ENCODE measurements at regions not wholly inside any gene's neighbourhood (a gene's known extent, or its start where the extent isn't known, plus 50 kb on each side); places are given as distances from the start of the nearest gene placed in this dataset.

GRCh38 chr12:127339065-127339464 is 927.9 kb upstream of the TMEM132C start:
- TF ChIP-seq REST (IDR thresholded peaks at IDR 0.05; ENCODE audit: low read depth, low read length) (no peak), TCF7 (IDR thresholded peaks at IDR 0.05; ENCODE audit: borderline replicate concordance) (no peak), NRF1 (conservative IDR thresholded peaks at IDR 0.05; ENCODE audit: low read depth, low read length) (no peak), SIN3A (IDR thresholded peaks at IDR 0.05; ENCODE audit: low read depth, low read length) (no peak), POLR2A (IDR thresholded peaks at IDR 0.05; ENCODE audit: low read depth, low read length) (no peak), NFYB (IDR thresholded peaks at IDR 0.05; ENCODE audit: insufficient read depth, low read depth, low read length) (no peak), ZNF274 (IDR thresholded peaks at IDR 0.05; ENCODE audit: insufficient read depth, insufficient read length) (no peak), CHD1 (IDR thresholded peaks at IDR 0.05; ENCODE audit: low read depth, low read length) (no peak)
- TF ChIP-seq, protein P1, sequence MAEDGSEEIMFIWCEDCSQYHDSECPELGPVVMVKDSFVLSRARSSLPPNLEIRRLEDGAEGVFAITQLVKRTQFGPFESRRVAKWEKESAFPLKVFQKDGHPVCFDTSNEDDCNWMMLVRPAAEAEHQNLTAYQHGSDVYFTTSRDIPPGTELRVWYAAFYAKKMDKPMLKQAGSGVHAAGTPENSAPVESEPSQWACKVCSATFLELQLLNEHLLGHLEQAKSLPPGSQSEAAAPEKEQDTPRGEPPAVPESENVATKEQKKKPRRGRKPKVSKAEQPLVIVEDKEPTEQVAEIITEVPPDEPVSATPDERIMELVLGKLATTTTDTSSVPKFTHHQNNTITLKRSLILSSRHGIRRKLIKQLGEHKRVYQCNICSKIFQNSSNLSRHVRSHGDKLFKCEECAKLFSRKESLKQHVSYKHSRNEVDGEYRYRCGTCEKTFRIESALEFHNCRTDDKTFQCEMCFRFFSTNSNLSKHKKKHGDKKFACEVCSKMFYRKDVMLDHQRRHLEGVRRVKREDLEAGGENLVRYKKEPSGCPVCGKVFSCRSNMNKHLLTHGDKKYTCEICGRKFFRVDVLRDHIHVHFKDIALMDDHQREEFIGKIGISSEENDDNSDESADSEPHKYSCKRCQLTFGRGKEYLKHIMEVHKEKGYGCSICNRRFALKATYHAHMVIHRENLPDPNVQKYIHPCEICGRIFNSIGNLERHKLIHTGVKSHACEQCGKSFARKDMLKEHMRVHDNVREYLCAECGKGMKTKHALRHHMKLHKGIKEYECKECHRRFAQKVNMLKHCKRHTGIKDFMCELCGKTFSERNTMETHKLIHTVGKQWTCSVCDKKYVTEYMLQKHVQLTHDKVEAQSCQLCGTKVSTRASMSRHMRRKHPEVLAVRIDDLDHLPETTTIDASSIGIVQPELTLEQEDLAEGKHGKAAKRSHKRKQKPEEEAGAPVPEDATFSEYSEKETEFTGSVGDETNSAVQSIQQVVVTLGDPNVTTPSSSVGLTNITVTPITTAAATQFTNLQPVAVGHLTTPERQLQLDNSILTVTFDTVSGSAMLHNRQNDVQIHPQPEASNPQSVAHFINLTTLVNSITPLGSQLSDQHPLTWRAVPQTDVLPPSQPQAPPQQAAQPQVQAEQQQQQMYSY (CRISPR knock-in tag; IDR thresholded peaks at IDR 0.05): no peak
- TF ChIP-seq, protein P2, sequence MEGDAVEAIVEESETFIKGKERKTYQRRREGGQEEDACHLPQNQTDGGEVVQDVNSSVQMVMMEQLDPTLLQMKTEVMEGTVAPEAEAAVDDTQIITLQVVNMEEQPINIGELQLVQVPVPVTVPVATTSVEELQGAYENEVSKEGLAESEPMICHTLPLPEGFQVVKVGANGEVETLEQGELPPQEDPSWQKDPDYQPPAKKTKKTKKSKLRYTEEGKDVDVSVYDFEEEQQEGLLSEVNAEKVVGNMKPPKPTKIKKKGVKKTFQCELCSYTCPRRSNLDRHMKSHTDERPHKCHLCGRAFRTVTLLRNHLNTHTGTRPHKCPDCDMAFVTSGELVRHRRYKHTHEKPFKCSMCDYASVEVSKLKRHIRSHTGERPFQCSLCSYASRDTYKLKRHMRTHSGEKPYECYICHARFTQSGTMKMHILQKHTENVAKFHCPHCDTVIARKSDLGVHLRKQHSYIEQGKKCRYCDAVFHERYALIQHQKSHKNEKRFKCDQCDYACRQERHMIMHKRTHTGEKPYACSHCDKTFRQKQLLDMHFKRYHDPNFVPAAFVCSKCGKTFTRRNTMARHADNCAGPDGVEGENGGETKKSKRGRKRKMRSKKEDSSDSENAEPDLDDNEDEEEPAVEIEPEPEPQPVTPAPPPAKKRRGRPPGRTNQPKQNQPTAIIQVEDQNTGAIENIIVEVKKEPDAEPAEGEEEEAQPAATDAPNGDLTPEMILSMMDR (IDR thresholded peaks at IDR 0.05 in 2 of 3, conservative IDR thresholded peaks at IDR 0.05 in 1 of 3; ENCODE audit: control insufficient read depth in 2 of 3, extremely low read depth in 1 of 3, insufficient read depth in 1 of 3, low read depth in 3 of 3, low read length in 3 of 3): no peak
- TF ChIP-seq, protein P3, sequence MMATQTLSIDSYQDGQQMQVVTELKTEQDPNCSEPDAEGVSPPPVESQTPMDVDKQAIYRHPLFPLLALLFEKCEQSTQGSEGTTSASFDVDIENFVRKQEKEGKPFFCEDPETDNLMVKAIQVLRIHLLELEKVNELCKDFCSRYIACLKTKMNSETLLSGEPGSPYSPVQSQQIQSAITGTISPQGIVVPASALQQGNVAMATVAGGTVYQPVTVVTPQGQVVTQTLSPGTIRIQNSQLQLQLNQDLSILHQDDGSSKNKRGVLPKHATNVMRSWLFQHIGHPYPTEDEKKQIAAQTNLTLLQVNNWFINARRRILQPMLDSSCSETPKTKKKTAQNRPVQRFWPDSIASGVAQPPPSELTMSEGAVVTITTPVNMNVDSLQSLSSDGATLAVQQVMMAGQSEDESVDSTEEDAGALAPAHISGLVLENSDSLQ (IDR thresholded peaks at IDR 0.05): no peak
